ENCODE measurements at regions not wholly inside any gene's neighbourhood (a gene's known extent, or its start where the extent isn't known, plus 50 kb on each side); places are given as distances from the start of the nearest gene placed in this dataset.

DNA sequence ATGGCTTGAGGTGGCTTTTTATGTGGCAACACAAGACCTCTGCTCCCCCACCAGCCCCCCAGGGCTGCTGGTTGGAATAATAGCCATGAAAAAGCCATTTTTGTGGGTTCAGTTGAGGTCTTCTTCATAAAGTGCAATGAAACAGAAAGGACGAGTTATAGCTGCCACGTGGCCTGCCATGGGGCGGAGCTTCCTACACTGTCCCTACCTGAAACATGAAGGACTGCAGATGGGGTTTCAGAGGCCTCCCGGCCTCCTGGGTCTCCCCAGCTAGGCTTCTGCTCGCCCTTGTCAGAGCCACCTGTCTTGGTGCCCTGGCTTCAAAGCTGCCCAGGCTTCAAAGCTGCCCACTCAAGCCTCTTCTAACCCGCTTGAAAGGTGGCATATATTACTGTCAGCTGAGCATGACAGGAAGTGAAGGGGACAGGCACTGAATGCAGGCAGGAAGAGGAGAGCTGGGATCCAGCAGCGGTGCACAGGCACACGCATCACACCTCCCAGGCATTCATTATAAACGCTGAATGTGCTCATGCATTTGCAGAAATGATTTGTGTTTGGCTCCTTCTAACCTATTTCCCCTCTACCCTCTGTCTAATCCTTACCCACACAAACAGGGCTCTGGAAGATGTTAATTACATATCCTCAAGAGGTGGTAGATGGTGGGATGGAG lies 245.9 kb upstream of the PODXL start:
- TF ChIP-seq, protein P1, sequence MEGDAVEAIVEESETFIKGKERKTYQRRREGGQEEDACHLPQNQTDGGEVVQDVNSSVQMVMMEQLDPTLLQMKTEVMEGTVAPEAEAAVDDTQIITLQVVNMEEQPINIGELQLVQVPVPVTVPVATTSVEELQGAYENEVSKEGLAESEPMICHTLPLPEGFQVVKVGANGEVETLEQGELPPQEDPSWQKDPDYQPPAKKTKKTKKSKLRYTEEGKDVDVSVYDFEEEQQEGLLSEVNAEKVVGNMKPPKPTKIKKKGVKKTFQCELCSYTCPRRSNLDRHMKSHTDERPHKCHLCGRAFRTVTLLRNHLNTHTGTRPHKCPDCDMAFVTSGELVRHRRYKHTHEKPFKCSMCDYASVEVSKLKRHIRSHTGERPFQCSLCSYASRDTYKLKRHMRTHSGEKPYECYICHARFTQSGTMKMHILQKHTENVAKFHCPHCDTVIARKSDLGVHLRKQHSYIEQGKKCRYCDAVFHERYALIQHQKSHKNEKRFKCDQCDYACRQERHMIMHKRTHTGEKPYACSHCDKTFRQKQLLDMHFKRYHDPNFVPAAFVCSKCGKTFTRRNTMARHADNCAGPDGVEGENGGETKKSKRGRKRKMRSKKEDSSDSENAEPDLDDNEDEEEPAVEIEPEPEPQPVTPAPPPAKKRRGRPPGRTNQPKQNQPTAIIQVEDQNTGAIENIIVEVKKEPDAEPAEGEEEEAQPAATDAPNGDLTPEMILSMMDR (IDR thresholded peaks at IDR 0.05), result no peak
- TF ChIP-seq POLR2A (IDR thresholded peaks at IDR 0.05), result no peak
- no peak for TF ChIP-seq EP300 (IDR thresholded peaks at IDR 0.05)
